A673 (cell line): ENCODE measurements at regions not wholly inside any gene's neighbourhood (a gene's known extent, or its start where the extent isn't known, plus 50 kb on each side); places are given as distances from the start of the nearest gene placed in this dataset.

Experiments
- CTCF ChIP-seq: fragments of 300-800, 200-600 bp; sonication (generic); conservative IDR thresholded peaks from 2 replicates; pipeline ENCODE4 v1.5.1; 2017; ENCODE audit warnings: low read depth, mild to moderate bottlenecking, antibody characterized with exemption, low read length, moderate library complexity, mixed read lengths
- EZH2 ChIP-seq: fragments of 200-600 bp; sonication (generic); IDR thresholded peaks from 2 replicates; pipeline ENCODE4 v1.6.1; 2017; ENCODE audit warnings: borderline replicate concordance, low read depth, mild to moderate bottlenecking, mixed read lengths, antibody characterized with exemption, low read length; ENCODE audit not compliant: poor library complexity, severe bottlenecking

GRCh38 chr4:44777115-44777514 lies 50.8 kb upstream of the GNPDA2 start:
- no peak for TF ChIP-seq CTCF
- no peak for TF ChIP-seq EZH2
